ENCODE measurements at regions not wholly inside any gene's neighbourhood (a gene's known extent, or its start where the extent isn't known, plus 50 kb on each side); places are given as distances from the start of the nearest gene placed in this dataset.

DNA sequence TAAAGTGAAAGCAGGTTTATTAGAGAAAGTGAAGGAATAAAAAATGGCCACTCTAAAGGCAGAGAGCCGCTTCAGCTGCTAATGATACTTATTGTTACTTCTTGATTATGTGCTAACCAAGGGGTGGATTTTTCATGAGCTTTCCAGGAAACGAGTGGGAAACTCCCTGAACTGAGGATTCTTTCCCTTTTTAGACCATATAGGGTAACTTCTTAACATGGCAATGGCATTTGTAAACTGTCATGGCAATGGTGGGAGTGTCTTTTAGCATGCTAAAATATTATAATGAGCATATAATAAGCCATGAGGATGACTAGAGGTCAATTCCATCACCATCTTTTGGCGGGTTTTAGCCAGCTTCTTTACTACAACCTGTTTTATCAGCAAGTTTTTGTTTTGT, 890.0 kb downstream of the UQCRFS1 start (continued):
- TF ChIP-seq CHD4 (IDR thresholded peaks at IDR 0.05; ENCODE audit: borderline replicate concordance), result no peak
- TF ChIP-seq RNF2 (IDR thresholded peaks at IDR 0.05; ENCODE audit: borderline replicate concordance, low read depth), result no peak

DNA sequence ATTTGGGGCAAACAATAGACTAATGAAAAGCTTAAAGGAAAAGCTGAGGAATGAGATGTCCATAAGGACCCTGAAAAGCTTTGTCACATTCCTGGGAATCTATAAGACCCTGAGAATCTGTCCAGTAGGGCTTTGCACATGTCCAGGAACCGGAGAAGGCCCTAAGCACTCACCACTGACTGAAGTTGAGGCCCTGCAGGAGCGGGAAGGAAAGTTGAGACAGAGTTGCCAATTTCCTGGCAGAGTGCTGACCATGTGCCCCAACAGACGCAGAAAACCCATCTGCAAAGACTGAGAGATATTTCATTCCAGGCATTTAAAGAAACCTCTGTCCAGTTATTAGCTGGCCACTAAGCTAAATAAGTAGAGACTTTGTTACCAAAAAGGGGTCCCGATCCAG, 890.5 kb downstream of the UQCRFS1 start:
- no peak for FAIRE-seq
- POLR2A ChIA-PET, result no interaction called here
- WGBS (ENCODE audit: missing lambda C conversion rate), result 7% methylated on average over 4 of the region's 4 CpGs

DNA sequence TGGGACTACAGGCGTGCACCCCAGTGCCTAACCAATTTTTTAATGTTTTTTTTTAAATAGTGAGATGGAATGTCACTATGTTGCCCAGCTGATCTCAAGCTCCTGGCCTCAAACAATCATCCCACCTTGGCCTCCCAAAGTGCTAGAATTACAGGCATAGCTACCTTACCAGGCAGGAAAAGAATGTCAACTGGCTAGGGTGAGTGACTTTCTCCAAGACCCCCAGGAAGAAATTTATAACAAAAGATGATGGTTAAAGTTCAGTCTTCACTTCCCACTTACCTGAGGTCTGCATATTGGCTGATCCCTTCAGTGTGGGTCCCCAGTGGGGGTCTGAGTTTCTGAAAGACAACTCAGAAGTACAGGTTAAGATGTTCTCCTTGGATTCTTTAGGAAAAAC, 893.0 kb downstream of the UQCRFS1 start:
- DNase-seq (ENCODE audit: low read depth in 1 of 2, low spot score in 1 of 2) (no peak), FAIRE-seq (no peak), ATAC-seq (no peak)
- no peak for TF ChIP-seq SREBF2 (IDR thresholded peaks at IDR 0.05)
- no peak for TF ChIP-seq EHF (CRISPR knock-in tag; IDR thresholded peaks at IDR 0.05)
- no peak for TF ChIP-seq FOSL2 (IDR thresholded peaks at IDR 0.05)
- no peak for TF ChIP-seq FOSL2 (CRISPR knock-in tag; IDR thresholded peaks at IDR 0.05)
- TF ChIP-seq GATA3 (IDR thresholded peaks at IDR 0.05; ENCODE audit: borderline replicate concordance), result no peak
- H3K4me2 ChIP-seq, result no peak overlapping the region
- no peak overlapping the region for H3K27ac ChIP-seq
- CTCF ChIA-PET, result interaction anchor here (0.7 to 1.6 kb wide), 3 partner anchors 21 to 727 kb away, joined by 3 read pairs; no protein-coding TSS in a partner anchor
- POLR2A ChIA-PET, result no interaction called here
- H3K4me1 ChIP-seq, result no peaks in the 10 kb centered on the region
- H3K9me3 ChIP-seq, result peaks cover 6% of the 10 kb centered on the region
- no peak overlapping the region for H3K4me3 ChIP-seq
- WGBS (ENCODE audit: missing lambda C conversion rate), result 0% methylated on average over 1 of the region's 1 CpG

More for the DNA sequence above, 890.5 kb downstream of the UQCRFS1 start:
- CTCF ChIA-PET, result interaction anchor here (0.9 to 6.4 kb wide), 7 partner anchors 9 to 387 kb away, joined by 3 to 48 read pairs (median 3); no protein-coding TSS in a partner anchor
- H3K4me1 ChIP-seq, result no peaks in the 10 kb centered on the region
- ATAC-seq (no peak), DNase-seq (ENCODE audit: low read depth in 1 of 2, low spot score in 1 of 2) (no peak)
- H3K4me3 ChIP-seq, result no peak overlapping the region
- H3K4me2 ChIP-seq, result no peak overlapping the region
- peaks cover 3% of the 10 kb centered on the region; the same call in 2 of the 3 replicates for H3K9me3 ChIP-seq
- TF ChIP-seq SREBF2 (IDR thresholded peaks at IDR 0.05) (no peak), ZC3H11A (IDR thresholded peaks at IDR 0.05) (no peak), HDAC2 (IDR thresholded peaks at IDR 0.05) (no peak), EP300 (IDR thresholded peaks at IDR 0.05) (no peak), RARB (CRISPR knock-in tag; IDR thresholded peaks at IDR 0.05) (no peak), KDM5A (IDR thresholded peaks at IDR 0.05) (no peak), CEBPB (IDR thresholded peaks at IDR 0.05) (no peak), SMC3 (IDR thresholded peaks at IDR 0.05) (no peak), NFE2L2 (conservative IDR thresholded peaks at IDR 0.05; ENCODE audit: low read length) (no peak), TFCP2L1 (CRISPR knock-in tag; IDR thresholded peaks at IDR 0.05) (no peak), EHF (CRISPR knock-in tag; IDR thresholded peaks at IDR 0.05) (no peak), ZNF302 (CRISPR knock-in tag; IDR thresholded peaks at IDR 0.05) (no peak), MYC (IDR thresholded peaks at IDR 0.05; ENCODE audit: borderline replicate concordance, low read length) (no peak), TP53 (CRISPR knock-in tag; IDR thresholded peaks at IDR 0.05) (no peak), FOSB (CRISPR knock-in tag; IDR thresholded peaks at IDR 0.05) (no peak), POLR2A (IDR thresholded peaks at IDR 0.05; ENCODE audit: low read length) (no peak), ESRRA (IDR thresholded peaks at IDR 0.05; ENCODE audit: borderline replicate concordance, low read length) (no peak), CBX2 (IDR thresholded peaks at IDR 0.05; ENCODE audit: borderline replicate concordance, low read depth) (no peak)
- TF ChIP-seq, protein P1, sequence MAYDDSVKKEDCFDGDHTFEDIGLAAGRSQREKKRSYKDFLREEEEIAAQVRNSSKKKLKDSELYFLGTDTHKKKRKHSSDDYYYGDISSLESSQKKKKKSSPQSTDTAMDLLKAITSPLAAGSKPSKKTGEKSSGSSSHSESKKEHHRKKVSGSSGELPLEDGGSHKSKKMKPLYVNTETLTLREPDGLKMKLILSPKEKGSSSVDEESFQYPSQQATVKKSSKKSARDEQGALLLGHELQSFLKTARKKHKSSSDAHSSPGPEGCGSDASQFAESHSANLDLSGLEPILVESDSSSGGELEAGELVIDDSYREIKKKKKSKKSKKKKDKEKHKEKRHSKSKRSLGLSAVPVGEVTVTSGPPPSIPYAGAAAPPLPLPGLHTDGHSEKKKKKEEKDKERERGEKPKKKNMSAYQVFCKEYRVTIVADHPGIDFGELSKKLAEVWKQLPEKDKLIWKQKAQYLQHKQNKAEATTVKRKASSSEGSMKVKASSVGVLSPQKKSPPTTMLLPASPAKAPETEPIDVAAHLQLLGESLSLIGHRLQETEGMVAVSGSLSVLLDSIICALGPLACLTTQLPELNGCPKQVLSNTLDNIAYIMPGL (CRISPR knock-in tag; IDR thresholded peaks at IDR 0.05; ENCODE audit: borderline replicate concordance), result no peak
- TF ChIP-seq, protein P2, sequence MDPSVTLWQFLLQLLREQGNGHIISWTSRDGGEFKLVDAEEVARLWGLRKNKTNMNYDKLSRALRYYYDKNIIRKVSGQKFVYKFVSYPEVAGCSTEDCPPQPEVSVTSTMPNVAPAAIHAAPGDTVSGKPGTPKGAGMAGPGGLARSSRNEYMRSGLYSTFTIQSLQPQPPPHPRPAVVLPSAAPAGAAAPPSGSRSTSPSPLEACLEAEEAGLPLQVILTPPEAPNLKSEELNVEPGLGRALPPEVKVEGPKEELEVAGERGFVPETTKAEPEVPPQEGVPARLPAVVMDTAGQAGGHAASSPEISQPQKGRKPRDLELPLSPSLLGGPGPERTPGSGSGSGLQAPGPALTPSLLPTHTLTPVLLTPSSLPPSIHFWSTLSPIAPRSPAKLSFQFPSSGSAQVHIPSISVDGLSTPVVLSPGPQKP (IDR thresholded peaks at IDR 0.05; ENCODE audit: low read depth, low read length), result no peak
- H3K27ac ChIP-seq, result no peak overlapping the region

Data from A549 (cell line).